ENCODE measurements at regions not wholly inside any gene's neighbourhood (a gene's known extent, or its start where the extent isn't known, plus 50 kb on each side); places are given as distances from the start of the nearest gene placed in this dataset.

- TF ChIP-seq, protein P1, sequence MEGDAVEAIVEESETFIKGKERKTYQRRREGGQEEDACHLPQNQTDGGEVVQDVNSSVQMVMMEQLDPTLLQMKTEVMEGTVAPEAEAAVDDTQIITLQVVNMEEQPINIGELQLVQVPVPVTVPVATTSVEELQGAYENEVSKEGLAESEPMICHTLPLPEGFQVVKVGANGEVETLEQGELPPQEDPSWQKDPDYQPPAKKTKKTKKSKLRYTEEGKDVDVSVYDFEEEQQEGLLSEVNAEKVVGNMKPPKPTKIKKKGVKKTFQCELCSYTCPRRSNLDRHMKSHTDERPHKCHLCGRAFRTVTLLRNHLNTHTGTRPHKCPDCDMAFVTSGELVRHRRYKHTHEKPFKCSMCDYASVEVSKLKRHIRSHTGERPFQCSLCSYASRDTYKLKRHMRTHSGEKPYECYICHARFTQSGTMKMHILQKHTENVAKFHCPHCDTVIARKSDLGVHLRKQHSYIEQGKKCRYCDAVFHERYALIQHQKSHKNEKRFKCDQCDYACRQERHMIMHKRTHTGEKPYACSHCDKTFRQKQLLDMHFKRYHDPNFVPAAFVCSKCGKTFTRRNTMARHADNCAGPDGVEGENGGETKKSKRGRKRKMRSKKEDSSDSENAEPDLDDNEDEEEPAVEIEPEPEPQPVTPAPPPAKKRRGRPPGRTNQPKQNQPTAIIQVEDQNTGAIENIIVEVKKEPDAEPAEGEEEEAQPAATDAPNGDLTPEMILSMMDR (conservative IDR thresholded peaks at IDR 0.05) = no peak
- H3K27ac ChIP-seq = peak overlapping the region; percentile 74
These were observed 151.9 kb upstream of the COL21A1 start for GRCh38 chr6:56399250-56399671.

GRCh38 chr6:56396435-56396834 is 149.1 kb upstream of the COL21A1 start:
- TF ChIP-seq, protein P1 (conservative IDR thresholded peaks at IDR 0.05) = no peak
- no peak overlapping the region for H3K27ac ChIP-seq

DNA sequence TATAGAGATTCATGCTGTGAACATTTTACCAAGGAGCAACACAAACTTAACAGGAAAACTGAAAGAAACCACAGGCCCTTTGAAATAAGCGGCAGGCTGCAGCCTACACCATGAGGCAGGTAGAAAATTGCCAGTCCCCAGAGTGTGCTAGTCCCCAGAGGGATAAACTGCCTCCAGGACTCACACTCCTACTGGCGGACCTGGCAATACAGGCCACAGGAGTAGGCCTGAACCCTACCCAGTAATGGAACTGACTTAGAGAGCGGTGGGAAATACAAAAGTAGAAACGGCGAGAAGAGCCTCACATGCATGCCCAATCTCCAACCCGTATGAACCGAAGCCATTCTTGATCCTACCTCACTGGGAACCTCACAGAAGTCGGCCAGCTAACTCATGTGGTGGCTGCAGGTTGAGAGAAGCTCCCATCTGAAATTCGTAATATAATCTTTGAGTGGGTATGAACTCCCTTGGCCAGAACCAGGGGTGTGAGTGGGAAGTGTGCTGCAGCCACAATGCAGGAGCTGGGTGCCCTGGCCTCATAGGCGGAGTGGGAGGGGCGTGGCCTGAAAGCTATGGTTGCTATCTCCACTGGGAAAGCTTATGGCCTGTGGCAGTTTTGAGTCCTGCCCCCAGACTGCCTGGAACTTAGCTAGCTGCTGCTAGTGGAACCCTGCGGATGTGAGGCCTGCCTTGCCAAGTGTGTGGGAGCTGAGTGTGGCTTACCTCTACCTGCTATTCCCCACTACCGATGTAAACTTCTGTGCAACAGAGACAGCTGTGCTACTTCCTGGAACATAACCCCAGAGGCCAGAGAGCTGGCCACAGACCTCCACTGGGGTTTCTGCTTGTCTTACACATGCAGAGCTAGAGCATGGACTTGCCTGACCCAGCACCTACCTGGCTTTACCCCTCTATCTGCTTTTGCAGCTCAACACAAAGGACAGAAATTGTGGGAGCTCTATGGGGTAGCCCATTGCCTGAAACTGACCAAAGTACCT is 146.5 kb upstream of the COL21A1 start:
- H3K27ac ChIP-seq = no peak overlapping the region
- TF ChIP-seq, protein P1 (conservative IDR thresholded peaks at IDR 0.05) = no peak

DNA sequence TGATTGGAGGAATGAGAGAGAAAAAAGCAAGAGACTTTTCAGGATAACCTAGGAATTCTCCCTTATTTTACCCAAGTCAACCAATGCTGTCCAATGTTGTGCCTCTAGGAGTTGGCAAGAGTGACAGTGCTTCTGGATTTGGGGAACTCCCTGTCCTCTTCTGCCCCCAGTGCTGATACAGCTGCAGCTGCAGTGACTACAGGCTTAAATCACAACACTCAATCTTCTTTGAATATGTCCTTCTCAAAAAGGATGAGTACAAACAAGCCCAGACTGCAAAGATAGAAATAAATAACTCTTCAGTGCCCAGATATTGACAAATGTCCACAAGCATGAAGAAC is 141.0 kb upstream of the COL21A1 start:
- TF ChIP-seq, protein P1 (conservative IDR thresholded peaks at IDR 0.05) = no peak
- no peak overlapping the region for H3K27ac ChIP-seq

DNA sequence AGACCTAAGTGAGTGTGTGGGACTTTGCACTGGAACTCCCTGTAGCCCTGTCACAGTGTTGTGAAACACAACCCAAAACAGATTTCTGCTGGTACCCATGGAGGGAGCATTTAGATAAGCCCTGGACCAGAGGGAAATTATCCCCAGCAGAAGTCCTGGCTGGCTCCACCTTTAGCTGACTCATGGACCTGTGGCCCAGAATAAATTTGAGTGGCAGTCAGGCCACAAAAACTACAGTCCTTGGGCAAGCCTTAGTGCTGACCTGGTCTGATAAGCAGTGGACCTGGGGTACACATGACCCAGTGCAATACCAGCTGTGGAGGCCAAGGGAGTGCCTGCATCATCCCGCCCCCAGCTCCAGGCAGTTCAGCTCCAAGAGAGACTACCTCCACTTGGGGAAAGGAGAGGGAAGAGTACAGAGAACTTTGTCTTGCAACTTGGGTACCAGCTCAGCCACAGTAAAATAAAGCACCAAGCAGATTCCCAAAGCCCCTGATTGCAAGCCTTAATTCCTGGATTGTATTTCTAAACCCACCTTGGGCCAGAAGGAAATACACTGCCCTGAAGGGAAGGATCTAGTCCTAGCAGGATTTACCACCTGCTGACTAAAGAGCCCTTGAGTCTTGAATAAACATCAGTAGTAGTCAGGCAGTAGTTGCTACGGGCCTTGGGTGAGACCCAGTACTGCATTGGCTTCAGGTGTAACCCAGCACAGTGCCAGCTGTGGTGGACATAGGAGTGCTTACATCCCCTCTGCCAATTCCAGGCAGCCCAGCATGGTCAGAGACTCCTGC is 140.4 kb upstream of the COL21A1 start:
- no peak overlapping the region for H3K27ac ChIP-seq
- TF ChIP-seq, protein P1 (conservative IDR thresholded peaks at IDR 0.05) = no peak

GRCh38 chr6:56386717-56387116 is 139.3 kb upstream of the COL21A1 start:
- TF ChIP-seq, protein P1 (conservative IDR thresholded peaks at IDR 0.05) = no peak
- no peak overlapping the region for H3K27ac ChIP-seq

- H3K27ac ChIP-seq = no peak overlapping the region
- TF ChIP-seq, protein P1 (conservative IDR thresholded peaks at IDR 0.05) = no peak
These were observed 138.7 kb upstream of the COL21A1 start for GRCh38 chr6:56385981-56386593.
